GM12891 (cell line): ENCODE measurements at regions not wholly inside any gene's neighbourhood (a gene's known extent, or its start where the extent isn't known, plus 50 kb on each side); places are given as distances from the start of the nearest gene placed in this dataset.
"Not testable (repeated sequence)": the region's sequence is repeated elsewhere in the genome, so short reads cannot be mapped to it uniquely, and the experiment has no call there.

Experiments
- POLR2A ChIP-seq: IDR thresholded peaks from 2 replicates; pipeline ENCODE4 v1.6.1; 2011; ENCODE audit warnings: low read depth, low read length, control low read depth
- POLR2AphosphoS5 ChIP-seq: IDR thresholded peaks from 2 replicates; pipeline ENCODE4 v1.6.1; 2011; ENCODE audit warnings: low read depth, low read length, control low read depth
- TAF1 ChIP-seq: IDR thresholded peaks from 2 replicates; pipeline ENCODE4 v1.6.1; 2011; ENCODE audit warnings: low read depth, low read length, control low read depth

DNA sequence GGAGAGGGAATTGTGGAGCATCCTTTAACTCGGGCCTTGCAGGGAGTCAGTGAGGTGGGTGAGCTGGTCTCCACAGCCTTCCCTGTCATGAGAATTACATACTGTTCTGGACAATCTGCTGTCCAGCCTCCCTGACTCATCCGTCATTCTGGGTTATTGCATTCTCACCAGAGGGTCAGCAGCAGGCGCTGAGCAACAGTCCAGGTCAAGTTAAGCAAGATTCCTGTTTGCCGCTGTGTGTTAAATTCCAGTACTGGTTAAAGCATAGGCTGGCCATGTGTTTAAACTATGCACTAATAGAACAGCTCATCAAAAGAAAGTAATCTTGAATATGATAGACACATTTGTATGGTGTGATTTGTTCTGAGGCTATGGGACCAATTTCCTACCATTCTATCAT, 167.1 kb upstream of the LRRC61 start:
- TF ChIP-seq POLR2A, TAF1, POLR2AphosphoS5: not testable (repeated sequence)
